ENCODE measurements at regions not wholly inside any gene's neighbourhood (a gene's known extent, or its start where the extent isn't known, plus 50 kb on each side); places are given as distances from the start of the nearest gene placed in this dataset.
"Not testable (repeated sequence)": the region's sequence is repeated elsewhere in the genome, so short reads cannot be mapped to it uniquely, and the experiment has no call there.

GRCh38 chr20:22826306-22827230 is 208.5 kb upstream of the SSTR4 start:
- H3K4me3 ChIP-seq (ENCODE audit: low read depth, low read length) = no peak overlapping the region
- TF ChIP-seq, protein P1, sequence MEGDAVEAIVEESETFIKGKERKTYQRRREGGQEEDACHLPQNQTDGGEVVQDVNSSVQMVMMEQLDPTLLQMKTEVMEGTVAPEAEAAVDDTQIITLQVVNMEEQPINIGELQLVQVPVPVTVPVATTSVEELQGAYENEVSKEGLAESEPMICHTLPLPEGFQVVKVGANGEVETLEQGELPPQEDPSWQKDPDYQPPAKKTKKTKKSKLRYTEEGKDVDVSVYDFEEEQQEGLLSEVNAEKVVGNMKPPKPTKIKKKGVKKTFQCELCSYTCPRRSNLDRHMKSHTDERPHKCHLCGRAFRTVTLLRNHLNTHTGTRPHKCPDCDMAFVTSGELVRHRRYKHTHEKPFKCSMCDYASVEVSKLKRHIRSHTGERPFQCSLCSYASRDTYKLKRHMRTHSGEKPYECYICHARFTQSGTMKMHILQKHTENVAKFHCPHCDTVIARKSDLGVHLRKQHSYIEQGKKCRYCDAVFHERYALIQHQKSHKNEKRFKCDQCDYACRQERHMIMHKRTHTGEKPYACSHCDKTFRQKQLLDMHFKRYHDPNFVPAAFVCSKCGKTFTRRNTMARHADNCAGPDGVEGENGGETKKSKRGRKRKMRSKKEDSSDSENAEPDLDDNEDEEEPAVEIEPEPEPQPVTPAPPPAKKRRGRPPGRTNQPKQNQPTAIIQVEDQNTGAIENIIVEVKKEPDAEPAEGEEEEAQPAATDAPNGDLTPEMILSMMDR (conservative IDR thresholded peaks at IDR 0.05; ENCODE audit: low read depth, low read length) = no peak
- DNase-seq (ENCODE audit: low read depth) = no peak

DNA sequence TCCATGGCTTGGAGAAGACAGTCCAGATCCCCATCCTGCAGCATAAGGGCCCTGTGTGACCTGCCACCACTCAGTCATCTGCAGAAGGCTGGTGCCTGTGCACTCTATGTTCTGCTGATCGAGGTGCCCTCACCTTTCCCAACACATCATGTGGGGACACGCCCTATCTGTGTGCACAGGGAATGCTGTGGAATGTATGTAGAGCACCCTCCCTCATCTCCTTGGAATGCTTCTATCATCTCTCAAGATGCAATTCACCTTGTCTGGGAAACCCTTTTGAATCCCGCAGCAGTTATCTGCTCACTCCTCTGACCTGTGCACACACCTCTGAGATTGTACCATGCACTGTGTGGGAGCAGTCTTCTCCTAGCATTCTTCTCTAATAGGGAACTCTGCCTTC is 207.2 kb upstream of the SSTR4 start:
- no peak for DNase-seq (ENCODE audit: low read depth)
- H3K4me3 ChIP-seq (ENCODE audit: low read depth, low read length) = no peak overlapping the region
- TF ChIP-seq, protein P1 (conservative IDR thresholded peaks at IDR 0.05; ENCODE audit: low read depth, low read length) = no peak

GRCh38 chr20:22829356-22829755 is 205.8 kb upstream of the SSTR4 start:
- no peak overlapping the region for H3K4me3 ChIP-seq (ENCODE audit: low read depth, low read length)
- TF ChIP-seq, protein P1 (conservative IDR thresholded peaks at IDR 0.05; ENCODE audit: low read depth, low read length) = no peak
- DNase-seq (ENCODE audit: low read depth) = no peak

GRCh38 chr20:22830138-22830537 is 205.0 kb upstream of the SSTR4 start:
- TF ChIP-seq, protein P1 (conservative IDR thresholded peaks at IDR 0.05; ENCODE audit: low read depth, low read length) = no peak
- H3K4me3 ChIP-seq (ENCODE audit: low read depth, low read length) = no peak overlapping the region
- no peak for DNase-seq (ENCODE audit: low read depth)

GRCh38 chr20:22830715-22831114 is 204.4 kb upstream of the SSTR4 start:
- not testable (repeated sequence) for DNase-seq (ENCODE audit: low read depth)

GRCh38 chr20:22833851-22834250 is 201.3 kb upstream of the SSTR4 start:
- TF ChIP-seq, protein P1 (conservative IDR thresholded peaks at IDR 0.05; ENCODE audit: low read depth, low read length) = no peak
- no peak overlapping the region for H3K4me3 ChIP-seq (ENCODE audit: low read depth, low read length)
- no peak for DNase-seq (ENCODE audit: low read depth)

More at GRCh38 chr20:22830715-22831114, 204.4 kb upstream of the SSTR4 start:
- H3K4me3 ChIP-seq (ENCODE audit: low read depth, low read length) = not testable (repeated sequence)

GRCh38 chr20:22834651-22835256 is 200.4 kb upstream of the SSTR4 start:
- no peak for DNase-seq (ENCODE audit: low read depth)
- TF ChIP-seq, protein P1 (conservative IDR thresholded peaks at IDR 0.05; ENCODE audit: low read depth, low read length) = no peak
- no peak overlapping the region for H3K4me3 ChIP-seq (ENCODE audit: low read depth, low read length)

Measured in epithelial cell of proximal tubule (primary cell).